Progenitor cell of endocrine pancreas (in vitro differentiated cells): ENCODE measurements at regions not wholly inside any gene's neighbourhood (a gene's known extent, or its start where the extent isn't known, plus 50 kb on each side); places are given as distances from the start of the nearest gene placed in this dataset.

Source experiments
- DNase-seq: peaks from one replicate; pipeline ENCODE4 v3.0.0; 2021; ENCODE audit warnings: low spot score; ENCODE audit not compliant: unreplicated experiment
- H3K27ac Mint-ChIP-seq: 2 replicates; pipeline ENCODE4 v1.8.0; 2021; ENCODE audit warnings: mild to moderate bottlenecking, moderate library complexity, mixed read lengths
- H3K27me3 Mint-ChIP-seq: 2 replicates; pipeline ENCODE4 v1.8.0; 2021; ENCODE audit warnings: mixed read lengths
- H3K36me3 Mint-ChIP-seq: 2 replicates; pipeline ENCODE4 v1.8.0; 2022; ENCODE audit warnings: mixed read lengths; ENCODE audit not compliant: insufficient read depth
- H3K4me1 Mint-ChIP-seq: 2 replicates; pipeline ENCODE4 v1.8.0; 2021; ENCODE audit warnings: low read depth, mixed read lengths
- H3K4me3 Mint-ChIP-seq: 2 replicates; pipeline ENCODE4 v1.8.0; 2021; ENCODE audit warnings: low read depth, mild to moderate bottlenecking, moderate library complexity, mixed read lengths
- H3K9me3 Mint-ChIP-seq: 2 replicates; pipeline ENCODE4 v1.8.0; 2021; ENCODE audit warnings: low read depth, mixed read lengths
- CTCF ChIP-seq: fragments of 200-600 bp; sonication (generic); IDR thresholded peaks from one replicate; pipeline ENCODE4 v1.5.0; 2021; ENCODE audit warnings: antibody characterized with exemption, mild to moderate bottlenecking; ENCODE audit not compliant: unreplicated experiment

- H3K4me1 Mint-ChIP-seq, result no peaks in the 10 kb centered on the region
- H3K9me3 Mint-ChIP-seq, result no peaks in the 10 kb centered on the region
- no peaks in the 10 kb centered on the region for H3K36me3 Mint-ChIP-seq
- no peak overlapping the region for H3K4me3 Mint-ChIP-seq
- TF ChIP-seq CTCF, result no peak
- no peak for DNase-seq
- H3K27me3 Mint-ChIP-seq, result peaks cover 4% of the 10 kb centered on the region
- H3K27ac Mint-ChIP-seq, result no peak overlapping the region
Observed at GRCh38 chr6:6405997-6406714, 85.7 kb upstream of the F13A1 start.

- H3K36me3 Mint-ChIP-seq, result no peaks in the 10 kb centered on the region
- no peak overlapping the region for H3K4me3 Mint-ChIP-seq
- H3K27ac Mint-ChIP-seq, result no peak overlapping the region
- peaks cover 4% of the 10 kb centered on the region for H3K27me3 Mint-ChIP-seq
- H3K4me1 Mint-ChIP-seq, result no peaks in the 10 kb centered on the region
- DNase-seq, result no peak
- H3K9me3 Mint-ChIP-seq, result no peaks in the 10 kb centered on the region
- no peak for TF ChIP-seq CTCF
Observed at GRCh38 chr6:6406715-6407070, 86.2 kb upstream of the F13A1 start.

DNA sequence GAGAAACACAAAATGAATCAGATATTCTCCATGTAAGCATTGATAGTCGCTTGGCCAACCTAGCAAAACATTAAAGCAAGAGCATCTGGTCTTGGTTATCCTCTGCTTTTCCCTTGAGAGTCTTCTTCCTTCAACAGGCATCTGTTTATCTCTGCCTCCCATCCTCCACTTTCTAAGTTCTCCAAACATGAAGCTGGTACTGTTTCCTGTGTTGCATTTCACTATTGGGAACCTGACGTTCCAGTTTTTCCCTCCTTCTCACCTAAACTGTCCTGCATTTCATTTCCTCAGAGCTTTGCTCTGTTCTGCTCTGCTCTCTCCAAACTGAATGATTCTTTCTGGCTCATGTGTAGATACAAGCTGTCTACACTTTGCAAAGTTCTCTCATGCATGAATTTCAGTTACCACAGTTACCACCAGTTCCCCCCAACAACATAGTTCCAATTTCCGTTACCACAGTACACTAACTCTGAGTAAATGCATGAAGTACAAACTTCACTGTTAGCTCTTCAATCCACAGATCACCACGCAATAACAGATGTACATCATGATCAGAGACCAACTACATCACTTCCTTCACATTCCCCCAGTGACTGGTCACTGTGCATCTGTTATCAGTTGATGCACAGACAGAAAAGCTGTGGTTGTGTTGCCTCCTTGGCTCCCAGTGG, 86.7 kb upstream of the F13A1 start:
- Mint-ChIP-seq H3K9me3 (no peaks in the 10 kb centered on the region), H3K4me1 (no peaks in the 10 kb centered on the region)

GRCh38 chr6:6409397-6410030, 89.1 kb upstream of the F13A1 start:
- no peak for TF ChIP-seq CTCF
- peaks cover 4% of the 10 kb centered on the region for H3K27me3 Mint-ChIP-seq
- H3K4me3 Mint-ChIP-seq, result no peak overlapping the region
- no peaks in the 10 kb centered on the region for H3K9me3 Mint-ChIP-seq
- no peaks in the 10 kb centered on the region for H3K36me3 Mint-ChIP-seq
- no peak overlapping the region for H3K27ac Mint-ChIP-seq
- DNase-seq, result no peak
- no peaks in the 10 kb centered on the region for H3K4me1 Mint-ChIP-seq

More for the DNA sequence above, 86.7 kb upstream of the F13A1 start:
- Mint-ChIP-seq H3K27me3 (peaks cover 4% of the 10 kb centered on the region), H3K4me3 (no peak overlapping the region), H3K27ac (no peak overlapping the region), H3K36me3 (no peaks in the 10 kb centered on the region)
- TF ChIP-seq CTCF, result no peak
- DNase-seq, result no peak

GRCh38 chr6:6411115-6411514, 90.7 kb upstream of the F13A1 start:
- H3K27me3 Mint-ChIP-seq, result peaks cover 5% of the 10 kb centered on the region
- TF ChIP-seq CTCF, result no peak
- H3K4me1 Mint-ChIP-seq, result no peaks in the 10 kb centered on the region
- H3K4me3 Mint-ChIP-seq, result no peak overlapping the region
- H3K36me3 Mint-ChIP-seq, result no peaks in the 10 kb centered on the region
- no peak overlapping the region for H3K27ac Mint-ChIP-seq
- no peaks in the 10 kb centered on the region for H3K9me3 Mint-ChIP-seq
- DNase-seq, result no peak
